GM19035 (cell line): ENCODE measurements at regions not wholly inside any gene's neighbourhood (a gene's known extent, or its start where the extent isn't known, plus 50 kb on each side); places are given as distances from the start of the nearest gene placed in this dataset.

Experiments
- ATAC-seq: cut with Tn5 transposase; IDR thresholded peaks from one replicate; pipeline ENCODE4 v1.9.1; 2021; ENCODE audit not compliant: unreplicated experiment

- no peak for ATAC-seq
These were observed 481.7 kb downstream of the TLE1 start for GRCh38 chr9:81207651-81208050.

- ATAC-seq: no peak
These were observed 487.1 kb downstream of the TLE1 start for GRCh38 chr9:81202292-81202691.

- ATAC-seq: no peak
These were observed 494.1 kb downstream of the TLE1 start for GRCh38 chr9:81195206-81195605.

GRCh38 chr9:81193362-81194339 lies 495.7 kb downstream of the TLE1 start:
- ATAC-seq: no peak

- ATAC-seq: no peak
These were observed 498.1 kb downstream of the TLE1 start for GRCh38 chr9:81191222-81191621.

- ATAC-seq: no peak
These were observed 498.7 kb downstream of the TLE1 start for GRCh38 chr9:81190659-81191058.

- no peak for ATAC-seq
These were observed 505.6 kb downstream of the TLE1 start for GRCh38 chr9:81183761-81184160.

- no peak for ATAC-seq
These were observed 506.9 kb downstream of the TLE1 start for GRCh38 chr9:81182431-81182830.

- no peak for ATAC-seq
These were observed 515.3 kb downstream of the TLE1 start for GRCh38 chr9:81174023-81174422.

DNA sequence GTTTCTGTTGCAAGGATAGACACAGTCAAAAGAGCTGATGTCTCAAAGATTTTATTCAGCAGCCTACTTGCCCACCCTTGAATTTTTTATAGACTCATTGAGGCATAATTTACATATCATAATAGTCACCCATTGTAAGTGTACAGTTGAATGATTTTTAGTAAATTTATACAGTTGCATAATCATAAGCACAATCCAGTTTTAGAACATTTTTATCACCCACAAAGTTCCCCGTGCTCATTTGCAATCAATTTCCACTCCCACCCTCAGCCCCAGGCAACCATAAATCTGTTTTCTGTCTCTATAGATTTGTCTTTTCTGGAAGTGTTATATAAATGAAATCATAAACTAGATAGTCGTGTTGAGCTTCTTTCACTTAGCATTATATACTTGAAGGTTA lies 517.7 kb downstream of the TLE1 start:
- ATAC-seq: no peak

GRCh38 chr9:81162361-81162760 lies 527.0 kb downstream of the TLE1 start:
- no peak for ATAC-seq

GRCh38 chr9:81156381-81156780 lies 533.0 kb downstream of the TLE1 start:
- ATAC-seq: no peak

GRCh38 chr9:81150016-81150625 lies 539.2 kb downstream of the TLE1 start:
- no peak for ATAC-seq

GRCh38 chr9:81146684-81147337 lies 542.5 kb downstream of the TLE1 start:
- ATAC-seq: no peak

- ATAC-seq: no peak
These were observed 543.1 kb downstream of the TLE1 start for GRCh38 chr9:81146241-81146640.

DNA sequence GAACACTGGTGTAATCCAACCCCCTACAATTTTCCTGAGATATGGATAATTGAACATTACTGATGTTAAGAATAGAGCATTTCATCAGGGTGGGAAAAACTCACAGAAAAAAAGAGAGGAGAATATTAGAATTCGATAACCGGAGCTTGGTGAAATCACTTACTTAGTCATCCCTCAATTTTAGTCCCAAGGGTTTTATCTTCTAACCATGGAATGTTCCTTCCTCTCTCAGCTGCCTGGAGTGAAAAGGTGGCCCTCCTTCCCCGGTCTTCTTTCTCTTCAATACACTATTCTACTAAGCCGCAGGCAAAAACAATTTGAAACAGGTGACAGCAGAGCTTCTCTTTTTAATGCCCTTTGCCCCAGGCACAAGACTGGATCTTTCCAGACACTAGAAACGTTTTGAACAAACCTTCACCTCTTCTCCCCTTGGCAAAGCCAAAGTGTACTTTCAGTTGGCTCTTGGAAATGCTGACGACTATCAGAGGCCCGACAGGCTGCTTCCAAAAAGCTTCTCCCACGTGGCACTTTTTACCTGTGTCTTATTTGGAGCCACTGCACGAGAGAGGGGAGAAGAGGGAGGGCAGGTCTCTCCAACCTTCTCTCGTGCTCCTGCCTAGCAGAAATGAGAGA lies 543.9 kb downstream of the TLE1 start:
- ATAC-seq: no peak

DNA sequence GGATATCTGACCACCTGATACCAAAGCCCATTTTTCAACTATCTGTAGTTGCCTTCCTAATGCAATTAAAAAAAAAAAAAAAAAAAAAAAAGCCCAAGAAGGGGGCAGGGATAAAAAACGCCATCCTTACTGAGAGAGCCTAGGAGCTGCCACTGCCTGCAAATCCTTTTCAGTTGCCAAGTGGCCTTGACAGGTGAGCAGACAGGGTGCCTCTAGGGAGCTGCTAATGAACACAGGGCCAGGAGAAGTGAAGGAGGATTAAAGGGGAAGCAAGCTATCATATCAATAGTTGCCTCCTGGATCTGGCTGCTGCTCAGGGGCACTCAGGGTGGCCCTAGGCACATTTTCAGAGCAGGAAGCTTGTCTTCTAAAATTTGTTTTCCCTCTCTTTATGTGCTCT lies 547.4 kb downstream of the TLE1 start:
- ATAC-seq: no peak

DNA sequence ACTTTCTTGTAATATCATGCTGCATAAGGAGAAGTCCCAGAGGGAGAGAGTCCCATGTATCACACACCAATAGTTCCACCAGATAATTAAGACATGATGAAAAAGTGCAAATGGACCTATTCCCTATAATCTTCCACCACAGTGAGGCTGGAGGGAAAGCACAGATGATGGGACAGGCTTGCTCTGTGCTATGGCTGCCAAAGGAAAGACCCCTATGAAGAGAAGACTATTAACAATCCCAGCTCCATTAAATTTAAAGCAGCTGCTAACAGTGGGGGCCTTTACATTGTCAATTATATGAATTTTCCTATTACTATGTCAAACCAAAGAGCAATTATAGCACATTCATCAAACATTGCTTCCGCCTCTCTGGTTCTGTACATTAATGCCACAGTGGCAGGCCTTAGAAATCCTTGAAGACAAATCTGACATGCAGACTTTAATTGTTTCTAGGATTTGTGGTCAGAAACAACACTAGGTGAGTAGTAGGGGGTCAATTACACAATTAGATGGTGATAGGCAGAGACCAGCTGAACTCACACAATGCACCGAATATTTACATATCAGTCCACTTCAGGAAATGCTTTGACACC lies 551.3 kb downstream of the TLE1 start:
- no peak for ATAC-seq

DNA sequence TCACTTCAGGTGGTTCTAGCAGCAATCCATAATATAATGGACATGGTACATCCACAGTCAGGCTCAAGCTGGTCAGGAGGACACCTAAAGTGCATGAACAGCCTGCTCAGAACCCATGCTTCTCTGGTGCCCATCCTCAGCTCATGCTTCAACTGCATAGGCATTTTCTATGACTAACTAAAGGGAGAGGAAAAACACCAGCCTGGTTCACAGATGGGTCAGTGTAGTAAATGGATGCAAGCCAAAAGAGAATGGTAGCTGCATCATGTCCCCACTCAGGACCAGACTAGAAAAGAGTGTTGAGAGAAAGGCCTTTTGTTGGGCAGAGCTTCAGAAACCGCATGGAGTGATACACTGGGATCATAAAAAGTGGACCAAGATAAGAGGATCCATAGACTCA lies 556.6 kb downstream of the TLE1 start:
- ATAC-seq: no peak

DNA sequence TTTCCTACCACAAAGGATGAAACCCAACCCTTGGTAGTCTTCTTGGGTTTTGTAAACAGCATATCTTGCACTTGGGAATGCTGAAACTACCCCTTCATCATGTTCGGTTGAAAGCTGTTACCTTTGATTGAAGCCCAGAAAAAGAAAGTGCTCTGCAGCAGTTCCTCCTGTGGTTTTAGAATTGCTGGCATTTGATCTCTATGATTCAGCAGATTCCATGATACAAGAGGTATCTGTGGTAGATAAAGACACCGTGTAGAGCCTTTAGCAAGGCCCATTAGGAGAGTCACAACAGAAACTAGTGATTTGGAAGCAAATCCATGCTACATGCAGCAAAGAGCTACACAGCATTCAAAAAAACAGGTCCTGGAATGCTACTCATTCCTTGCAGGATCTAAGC lies 557.0 kb downstream of the TLE1 start:
- ATAC-seq: no peak

GRCh38 chr9:81128701-81129100 lies 560.6 kb downstream of the TLE1 start:
- no peak for ATAC-seq
